ENCODE measurements at regions not wholly inside any gene's neighbourhood (a gene's known extent, or its start where the extent isn't known, plus 50 kb on each side); places are given as distances from the start of the nearest gene placed in this dataset.

DNA sequence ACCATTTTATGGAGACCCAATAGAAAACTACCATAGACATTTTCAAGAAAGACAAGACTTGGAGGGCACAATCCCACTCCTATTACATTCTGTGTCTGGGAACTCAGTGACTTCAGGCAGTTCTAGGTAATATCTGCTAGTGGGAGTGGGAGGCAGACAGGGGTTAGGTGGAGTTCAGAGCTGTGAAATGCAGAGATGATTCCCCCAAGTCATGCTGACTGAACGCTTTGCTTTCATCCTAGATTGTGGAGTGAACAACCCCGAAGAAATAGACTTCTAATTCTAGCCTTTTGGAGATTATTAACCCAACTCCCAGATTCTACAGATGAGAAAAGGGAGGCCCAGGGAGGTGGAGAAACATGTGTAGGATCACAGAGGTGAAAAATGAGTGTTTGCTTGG is 437.8 kb upstream of the CADM1 start:
- TF ChIP-seq, protein P1, sequence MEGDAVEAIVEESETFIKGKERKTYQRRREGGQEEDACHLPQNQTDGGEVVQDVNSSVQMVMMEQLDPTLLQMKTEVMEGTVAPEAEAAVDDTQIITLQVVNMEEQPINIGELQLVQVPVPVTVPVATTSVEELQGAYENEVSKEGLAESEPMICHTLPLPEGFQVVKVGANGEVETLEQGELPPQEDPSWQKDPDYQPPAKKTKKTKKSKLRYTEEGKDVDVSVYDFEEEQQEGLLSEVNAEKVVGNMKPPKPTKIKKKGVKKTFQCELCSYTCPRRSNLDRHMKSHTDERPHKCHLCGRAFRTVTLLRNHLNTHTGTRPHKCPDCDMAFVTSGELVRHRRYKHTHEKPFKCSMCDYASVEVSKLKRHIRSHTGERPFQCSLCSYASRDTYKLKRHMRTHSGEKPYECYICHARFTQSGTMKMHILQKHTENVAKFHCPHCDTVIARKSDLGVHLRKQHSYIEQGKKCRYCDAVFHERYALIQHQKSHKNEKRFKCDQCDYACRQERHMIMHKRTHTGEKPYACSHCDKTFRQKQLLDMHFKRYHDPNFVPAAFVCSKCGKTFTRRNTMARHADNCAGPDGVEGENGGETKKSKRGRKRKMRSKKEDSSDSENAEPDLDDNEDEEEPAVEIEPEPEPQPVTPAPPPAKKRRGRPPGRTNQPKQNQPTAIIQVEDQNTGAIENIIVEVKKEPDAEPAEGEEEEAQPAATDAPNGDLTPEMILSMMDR (IDR thresholded peaks at IDR 0.05) = no peak
- TF ChIP-seq POLR2A (IDR thresholded peaks at IDR 0.05) (no peak), POLR2AphosphoS5 (IDR thresholded peaks at IDR 0.05) (no peak), EP300 (IDR thresholded peaks at IDR 0.05) (no peak)

Data from gastroesophageal sphincter (tissue), 3 donors.